BLaER1 treated with 17β-estradiol and CSF1 and Interleukin-3, amounts not matched to agents 10 nM and 100 nM (cell line): ENCODE measurements at regions not wholly inside any gene's neighbourhood (a gene's known extent, or its start where the extent isn't known, plus 50 kb on each side); places are given as distances from the start of the nearest gene placed in this dataset.
A peak's percentile ranks its signal among the peaks of the same experiment; 100 is the strongest.

Experiments used
- H3K27ac ChIP-seq, 11 experiments: shearing (Covaris generic); formaldehyde crosslinking; 2 replicates each; pipeline ENCODE4 v1.8.1; 2022
- H3K27me3 ChIP-seq, 11 experiments: shearing (Covaris generic); formaldehyde crosslinking; 2 replicates each; pipeline ENCODE4 v1.8.1; 2022
- H3K36me3 ChIP-seq, 11 experiments: shearing (Covaris generic); formaldehyde crosslinking; 2 replicates each; pipeline ENCODE4 v1.8.1; 2022
- H3K4me1 ChIP-seq, 10 experiments: shearing (Covaris generic); formaldehyde crosslinking; 2 replicates each; pipeline ENCODE4 v1.8.1; 2022
- H3K4me2 ChIP-seq, 11 experiments: shearing (Covaris generic); formaldehyde crosslinking; 2 replicates each; pipeline ENCODE4 v1.8.1; 2022
- H3K4me3 ChIP-seq, 10 experiments: shearing (Covaris generic); formaldehyde crosslinking; 2 replicates each; pipeline ENCODE4 v1.8.1; 2022
- H3K9ac ChIP-seq, 11 experiments: shearing (Covaris generic); formaldehyde crosslinking; 2 replicates each; pipeline ENCODE4 v1.8.1; 2022
- H3K9me3 ChIP-seq, 11 experiments: shearing (Covaris generic); formaldehyde crosslinking; replicated peaks in 1 of 11; 2 replicates each; pipeline ENCODE4 v1.8.1; 2022
- H4K20me1 ChIP-seq, 11 experiments: shearing (Covaris generic); formaldehyde crosslinking; 2 replicates each; pipeline ENCODE4 v1.8.1; 2022
- Cebpa-rat ChIP-seq, 11 experiments: shearing (Covaris generic); IDR thresholded peaks; 2 replicates each; pipeline ENCODE4 v1.8.1; 2022

DNA sequence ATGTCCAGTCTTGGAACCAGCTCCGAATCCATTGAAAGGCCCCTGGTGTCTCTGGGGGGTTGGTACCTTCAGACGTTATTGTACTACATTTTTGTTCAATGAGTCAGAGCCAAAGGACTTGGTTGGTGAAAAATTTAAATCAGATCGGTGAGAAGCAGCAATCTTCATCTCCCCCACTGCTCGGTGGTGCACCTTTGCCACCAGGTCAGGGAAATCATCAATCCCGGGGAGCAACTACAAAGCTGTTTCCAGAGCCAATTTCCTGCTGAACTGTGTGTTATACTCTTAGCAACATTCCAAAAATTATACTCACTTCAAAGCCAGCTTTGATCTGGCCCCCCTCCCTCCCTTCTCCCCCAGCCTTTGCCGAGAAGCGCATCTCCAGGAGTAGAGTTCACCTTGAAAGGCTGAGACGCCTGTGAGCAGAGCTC lies 375.2 kb upstream of the WWC1 start:
- no peaks in the 10 kb centered on the region; a peak in 1 of 22 replicates for H3K27me3 ChIP-seq
- peaks cover 0 to 28% (median 0%) of the 10 kb centered on the region in 10 experiments; a peak in 7 of 20 replicates for H3K4me1 ChIP-seq
- no peak overlapping the region for H3K4me3 ChIP-seq
- no peaks in the 10 kb centered on the region for H3K9me3 ChIP-seq
- no peak for TF ChIP-seq Cebpa-rat (IDR thresholded peaks at IDR 0.05)
- peaks cover 0 to 22% (median 0%) of the 10 kb centered on the region in 11 experiments; a peak in 4 of 22 replicates for H3K36me3 ChIP-seq
- no peak overlapping the region for H3K9ac ChIP-seq
- peak overlapping the region in 2 of 11 experiments; percentile 49 to 51; a peak in 3 of 22 replicates for H3K4me2 ChIP-seq
- no peaks in the 10 kb centered on the region for H4K20me1 ChIP-seq
- no peak overlapping the region; a peak in 2 of 22 replicates for H3K27ac ChIP-seq

DNA sequence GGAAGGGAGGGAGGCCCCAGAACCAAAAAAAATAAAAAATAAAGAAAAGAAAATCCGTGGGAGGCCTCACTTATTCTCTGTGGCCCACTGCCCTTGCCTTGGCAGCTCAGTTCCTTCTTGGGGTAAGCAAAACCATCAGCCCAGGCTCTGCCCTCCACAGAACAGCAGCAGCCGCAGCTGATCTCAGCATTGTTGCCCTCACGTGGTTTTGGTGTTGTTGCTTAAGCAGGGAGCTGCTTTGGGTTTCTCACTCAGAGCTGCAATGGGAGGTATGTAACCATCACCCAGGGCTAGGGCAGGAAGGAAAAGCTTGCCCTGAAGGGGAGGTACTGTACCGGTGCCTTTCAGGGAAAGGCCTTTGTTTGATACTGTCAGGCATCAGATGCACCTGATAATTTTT lies 374.7 kb upstream of the WWC1 start:
- Histone ChIP-seq H3K36me3 (peaks cover 0 to 22% (median 0%) of the 10 kb centered on the region in 11 experiments; a peak in 4 of 22 replicates), H3K4me3 (no peak overlapping the region), H3K27me3 (no peaks in the 10 kb centered on the region; a peak in 1 of 22 replicates), H3K27ac (no peak overlapping the region; a peak in 2 of 22 replicates), H3K4me1 (peaks cover 0 to 28% (median 0%) of the 10 kb centered on the region in 10 experiments; a peak in 7 of 20 replicates), H3K4me2 (peak overlapping the region in 2 of 11 experiments; percentile 49 to 51; a peak in 4 of 22 replicates), H3K9ac (no peak overlapping the region), H3K9me3 (no peaks in the 10 kb centered on the region), H4K20me1 (no peaks in the 10 kb centered on the region)
- TF ChIP-seq Cebpa-rat (IDR thresholded peaks at IDR 0.05): no peak

DNA sequence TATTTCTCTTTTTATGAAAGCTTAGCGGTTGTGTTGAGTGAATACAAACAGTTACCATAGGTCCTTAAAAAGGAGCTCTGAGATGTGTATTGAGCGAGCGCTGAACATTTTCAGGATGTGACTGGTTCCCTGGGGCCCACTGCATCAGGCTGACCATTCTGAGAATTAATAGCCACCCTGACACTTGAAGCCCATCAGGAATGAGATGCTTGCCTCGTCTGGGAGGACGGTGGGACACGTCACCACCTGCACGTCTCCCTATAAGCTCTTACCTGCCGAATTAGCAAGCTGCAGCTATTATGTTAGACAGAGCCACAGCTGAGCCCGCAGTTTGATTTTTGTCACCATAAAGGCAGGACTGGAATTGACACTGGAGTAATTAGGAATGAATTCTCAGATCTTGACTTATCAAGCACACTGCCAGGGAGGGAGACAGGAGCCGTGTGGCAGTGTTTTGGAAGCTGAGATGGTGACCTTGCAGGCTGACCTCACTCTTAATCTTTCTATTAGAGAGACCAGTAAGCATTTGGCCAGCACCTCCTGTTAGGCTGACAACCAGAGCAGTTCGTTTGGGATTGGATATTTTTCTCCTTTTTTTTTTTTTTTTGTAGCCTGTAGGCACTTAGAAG lies 373.1 kb upstream of the WWC1 start:
- H3K9me3 ChIP-seq: no peaks in the 10 kb centered on the region
- H3K4me1 ChIP-seq: peaks cover 0 to 28% (median 0%) of the 10 kb centered on the region in 10 experiments; a peak in 7 of 20 replicates
- H3K36me3 ChIP-seq: peaks cover 0 to 17% (median 0%) of the 10 kb centered on the region in 11 experiments; a peak in 4 of 22 replicates
- no peak overlapping the region for H3K27ac ChIP-seq
- no peak overlapping the region for H3K4me3 ChIP-seq
- no peak for TF ChIP-seq Cebpa-rat (IDR thresholded peaks at IDR 0.05)
- H4K20me1 ChIP-seq: no peaks in the 10 kb centered on the region
- no peak overlapping the region for H3K4me2 ChIP-seq
- H3K9ac ChIP-seq: no peak overlapping the region
- no peaks in the 10 kb centered on the region for H3K27me3 ChIP-seq

DNA sequence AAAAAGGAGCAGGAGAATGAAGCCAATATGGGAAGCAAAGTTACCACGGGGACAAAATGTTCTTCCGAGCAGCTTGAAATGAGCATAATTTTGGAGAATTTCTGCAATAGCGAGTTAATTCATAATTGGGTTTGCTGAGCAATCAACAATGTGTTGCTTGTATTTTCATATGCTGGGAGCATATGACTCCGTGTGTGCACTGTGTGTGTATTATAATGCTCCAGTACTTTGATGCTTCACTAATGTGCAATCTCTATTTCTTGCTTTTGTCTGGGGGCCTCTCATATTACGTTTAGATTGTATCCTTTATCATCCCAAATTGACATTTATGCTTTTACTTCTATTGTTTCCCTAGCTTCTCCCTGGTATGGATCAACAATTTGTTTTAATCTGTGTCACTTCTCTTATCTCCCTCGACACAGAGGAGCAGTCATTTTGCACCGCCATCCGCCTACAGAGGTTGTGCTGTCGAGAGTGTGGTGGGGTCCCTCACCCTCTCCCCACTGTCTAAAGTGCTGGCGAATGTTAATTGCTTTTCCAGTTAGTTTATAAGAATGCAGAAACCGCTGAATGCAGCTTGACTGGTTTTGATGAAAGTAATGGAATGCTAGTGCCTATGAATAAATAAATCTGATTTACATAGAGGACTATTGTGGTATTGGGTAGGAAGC lies 372.5 kb upstream of the WWC1 start:
- Histone ChIP-seq H3K27ac (no peak overlapping the region), H3K9me3 (peaks cover 0 to 2% (median 0%) of the 10 kb centered on the region in 11 experiments; a peak in 5 of 22 replicates), H3K27me3 (no peaks in the 10 kb centered on the region), H3K9ac (no peak overlapping the region), H4K20me1 (no peaks in the 10 kb centered on the region), H3K4me2 (no peak overlapping the region), H3K4me3 (no peak overlapping the region), H3K4me1 (peaks cover 0 to 28% (median 0%) of the 10 kb centered on the region in 10 experiments; a peak in 7 of 20 replicates), H3K36me3 (peaks cover 0 to 18% (median under 1%) of the 10 kb centered on the region in 11 experiments; a peak in 8 of 22 replicates)
- TF ChIP-seq Cebpa-rat (IDR thresholded peaks at IDR 0.05): no peak

DNA sequence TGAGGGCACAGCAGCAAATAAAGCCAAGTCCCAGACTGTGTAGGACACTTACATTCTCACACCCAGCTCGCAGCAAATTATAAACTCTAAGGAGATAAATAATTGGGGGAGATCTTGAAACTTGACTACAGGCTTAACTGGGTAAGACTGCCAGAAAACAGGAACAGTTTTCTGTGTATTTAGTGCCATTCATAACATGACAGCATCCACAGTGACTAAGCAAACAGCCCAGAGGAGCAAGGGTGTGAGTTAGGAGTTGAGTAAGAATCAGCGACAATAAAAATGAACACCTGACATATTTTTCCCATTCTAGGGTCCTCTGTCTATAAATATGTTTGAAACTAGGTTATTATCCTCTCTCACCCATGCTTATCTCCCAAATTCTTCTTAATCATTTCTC lies 370.9 kb upstream of the WWC1 start:
- no peaks in the 10 kb centered on the region for H4K20me1 ChIP-seq

GRCh38 chr5:167921796-167922195 lies 369.6 kb upstream of the WWC1 start:
- H3K27ac ChIP-seq: no peak overlapping the region
- H3K9me3 ChIP-seq: peaks cover 0 to 13% (median 10%) of the 10 kb centered on the region in 11 experiments; a peak in 12 of 22 replicates
- peaks cover 0 to 18% (median 0%) of the 10 kb centered on the region in 10 experiments; a peak in 6 of 20 replicates for H3K4me1 ChIP-seq
- H3K4me3 ChIP-seq: no peak overlapping the region
- H3K9ac ChIP-seq: no peak overlapping the region
- no peaks in the 10 kb centered on the region for H3K27me3 ChIP-seq
- no peaks in the 10 kb centered on the region for H4K20me1 ChIP-seq
- H3K36me3 ChIP-seq: peaks cover 0 to 31% (median 10%) of the 10 kb centered on the region in 11 experiments; a peak in 13 of 22 replicates
- no peak overlapping the region for H3K4me2 ChIP-seq
- no peak for TF ChIP-seq Cebpa-rat (IDR thresholded peaks at IDR 0.05)

More for the DNA sequence above, 370.9 kb upstream of the WWC1 start:
- TF ChIP-seq Cebpa-rat (IDR thresholded peaks at IDR 0.05): no peak
- Histone ChIP-seq H3K4me3 (no peak overlapping the region), H3K9ac (no peak overlapping the region), H3K9me3 (peaks cover 0 to 13% (median 7%) of the 10 kb centered on the region in 11 experiments; a peak in 12 of 22 replicates), H3K27me3 (no peaks in the 10 kb centered on the region), H3K4me1 (peaks cover 0 to 28% (median 0%) of the 10 kb centered on the region in 10 experiments; a peak in 7 of 20 replicates), H3K27ac (peak overlapping the region in 1 of 11 experiments; percentile 41; a peak in 1 of 22 replicates), H3K4me2 (peak overlapping the region in 1 of 11 experiments; percentile 1; a peak in 1 of 22 replicates), H3K36me3 (peaks cover 0 to 25% (median 10%) of the 10 kb centered on the region in 11 experiments; a peak in 12 of 22 replicates)

DNA sequence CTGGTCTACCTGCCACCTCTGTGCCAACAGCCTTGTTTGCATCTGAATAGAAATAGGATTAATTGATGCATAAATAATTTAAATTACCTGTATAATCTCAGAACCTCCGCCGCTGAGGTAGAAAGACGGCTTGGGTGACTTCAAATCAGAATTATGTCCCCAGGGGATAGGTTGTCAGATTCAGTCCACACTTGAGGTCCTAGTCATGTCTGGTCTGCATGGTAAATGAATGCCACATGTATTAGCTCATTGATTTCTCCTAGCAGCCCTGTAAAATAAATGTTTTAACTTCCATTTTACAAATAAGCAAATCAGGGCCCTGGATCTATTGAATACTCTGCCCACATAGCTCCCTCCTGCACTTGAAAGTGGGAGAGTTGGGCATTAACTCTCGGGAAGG lies 368.0 kb upstream of the WWC1 start:
- H3K4me3 ChIP-seq: no peak overlapping the region
- no peaks in the 10 kb centered on the region for H4K20me1 ChIP-seq
- H3K27ac ChIP-seq: no peak overlapping the region
- no peak overlapping the region for H3K9ac ChIP-seq
- no peak for TF ChIP-seq Cebpa-rat (IDR thresholded peaks at IDR 0.05)
- H3K9me3 ChIP-seq: peaks cover 0 to 13% (median 10%) of the 10 kb centered on the region in 11 experiments; a peak in 12 of 22 replicates
- H3K4me2 ChIP-seq: no peak overlapping the region
- peaks cover 0 to 10% (median 0%) of the 10 kb centered on the region in 10 experiments; a peak in 2 of 20 replicates for H3K4me1 ChIP-seq
- no peaks in the 10 kb centered on the region for H3K27me3 ChIP-seq
- peaks cover 0 to 31% (median 10%) of the 10 kb centered on the region in 11 experiments; a peak in 13 of 22 replicates for H3K36me3 ChIP-seq

GRCh38 chr5:167929841-167930240 lies 361.6 kb upstream of the WWC1 start:
- Histone ChIP-seq H3K4me1 (no peaks in the 10 kb centered on the region), H3K36me3 (peaks cover 0 to 17% (median 1%) of the 10 kb centered on the region in 11 experiments; a peak in 8 of 22 replicates), H3K27me3 (no peaks in the 10 kb centered on the region), H3K27ac (no peak overlapping the region), H3K9ac (no peak overlapping the region), H3K9me3 (peaks cover 0 to 7% (median 1%) of the 10 kb centered on the region in 11 experiments; a peak in 4 of 22 replicates), H3K4me3 (no peak overlapping the region), H3K4me2 (no peak overlapping the region), H4K20me1 (no peaks in the 10 kb centered on the region; a peak in 1 of 22 replicates)
- no peak for TF ChIP-seq Cebpa-rat (IDR thresholded peaks at IDR 0.05)

GRCh38 chr5:167934551-167934971 lies 356.9 kb upstream of the WWC1 start:
- no peak overlapping the region for H3K4me3 ChIP-seq
- H3K4me2 ChIP-seq: no peak overlapping the region
- H3K36me3 ChIP-seq: peaks cover 0 to 13% (median 0%) of the 10 kb centered on the region in 11 experiments; a peak in 1 of 22 replicates
- no peaks in the 10 kb centered on the region; a peak in 1 of 22 replicates for H4K20me1 ChIP-seq
- H3K4me1 ChIP-seq: 0 out of 20 replicates have a peak, but pooled peaks cover 0 to 6% (median 0%) of the 10 kb centered on the region in 10 experiments
- no peak overlapping the region for H3K27ac ChIP-seq
- H3K27me3 ChIP-seq: no peaks in the 10 kb centered on the region
- no peak overlapping the region for H3K9ac ChIP-seq
- H3K9me3 ChIP-seq: no peaks in the 10 kb centered on the region
- TF ChIP-seq Cebpa-rat (IDR thresholded peaks at IDR 0.05): no peak
